ENCODE measurements at regions not wholly inside any gene's neighbourhood (a gene's known extent, or its start where the extent isn't known, plus 50 kb on each side); places are given as distances from the start of the nearest gene placed in this dataset.

DNA sequence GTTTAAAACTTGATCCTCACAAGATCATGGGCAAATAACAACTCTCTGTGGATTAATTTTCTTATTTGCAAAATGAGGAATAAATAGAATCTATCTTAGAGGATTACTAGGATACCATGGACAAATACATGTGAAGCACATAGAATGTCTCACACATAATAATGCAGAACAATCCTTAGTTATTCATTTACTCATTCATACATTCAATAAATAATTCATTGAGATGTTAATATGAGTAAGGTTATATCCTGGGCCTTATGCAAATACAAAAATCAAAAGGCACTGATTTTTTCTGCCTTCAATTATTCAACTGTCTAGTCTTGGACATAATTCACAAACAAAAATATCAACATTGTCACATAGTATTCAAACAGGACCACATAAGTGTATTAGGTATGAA is 654.1 kb downstream of the MECOM start:
- TF ChIP-seq, protein P1, sequence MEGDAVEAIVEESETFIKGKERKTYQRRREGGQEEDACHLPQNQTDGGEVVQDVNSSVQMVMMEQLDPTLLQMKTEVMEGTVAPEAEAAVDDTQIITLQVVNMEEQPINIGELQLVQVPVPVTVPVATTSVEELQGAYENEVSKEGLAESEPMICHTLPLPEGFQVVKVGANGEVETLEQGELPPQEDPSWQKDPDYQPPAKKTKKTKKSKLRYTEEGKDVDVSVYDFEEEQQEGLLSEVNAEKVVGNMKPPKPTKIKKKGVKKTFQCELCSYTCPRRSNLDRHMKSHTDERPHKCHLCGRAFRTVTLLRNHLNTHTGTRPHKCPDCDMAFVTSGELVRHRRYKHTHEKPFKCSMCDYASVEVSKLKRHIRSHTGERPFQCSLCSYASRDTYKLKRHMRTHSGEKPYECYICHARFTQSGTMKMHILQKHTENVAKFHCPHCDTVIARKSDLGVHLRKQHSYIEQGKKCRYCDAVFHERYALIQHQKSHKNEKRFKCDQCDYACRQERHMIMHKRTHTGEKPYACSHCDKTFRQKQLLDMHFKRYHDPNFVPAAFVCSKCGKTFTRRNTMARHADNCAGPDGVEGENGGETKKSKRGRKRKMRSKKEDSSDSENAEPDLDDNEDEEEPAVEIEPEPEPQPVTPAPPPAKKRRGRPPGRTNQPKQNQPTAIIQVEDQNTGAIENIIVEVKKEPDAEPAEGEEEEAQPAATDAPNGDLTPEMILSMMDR (IDR thresholded peaks at IDR 0.05), result no peak
- no peak for TF ChIP-seq POLR2AphosphoS5 (IDR thresholded peaks at IDR 0.05)
- TF ChIP-seq POLR2A (IDR thresholded peaks at IDR 0.05), result no peak
- no peak for TF ChIP-seq EP300 (IDR thresholded peaks at IDR 0.05)

Measured in upper lobe of left lung (tissue), 4 donors.